GM12872 (cell line): ENCODE measurements at regions not wholly inside any gene's neighbourhood (a gene's known extent, or its start where the extent isn't known, plus 50 kb on each side); places are given as distances from the start of the nearest gene placed in this dataset.

Experiments used
- CTCF ChIP-seq: IDR thresholded peaks from 3 replicates; pipeline ENCODE4 v1.5.1; 2011; ENCODE audit warnings: low read depth, mild to moderate bottlenecking, low read length, moderate library complexity; ENCODE audit not compliant: insufficient read depth

DNA sequence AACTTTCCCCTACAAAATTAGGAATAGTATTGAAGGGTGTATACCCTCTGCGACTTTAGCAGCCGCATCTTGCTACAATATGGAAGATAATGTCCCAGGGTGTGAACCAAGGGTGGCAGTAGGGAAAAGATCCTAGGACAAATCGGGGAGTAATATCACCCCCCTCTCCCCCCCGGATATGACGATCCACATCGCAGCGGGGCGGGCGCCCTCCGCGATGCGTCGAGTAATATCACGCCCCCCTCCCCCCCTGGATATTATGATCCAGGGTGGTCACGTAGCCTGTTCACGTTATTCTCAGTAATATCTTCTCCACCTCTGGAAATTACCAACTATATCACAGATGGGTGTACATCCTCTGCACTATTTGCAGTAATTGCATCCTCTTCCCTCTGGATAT lies 82.9 kb downstream of the DAPL1 start:
- TF ChIP-seq CTCF, result no peak

DNA sequence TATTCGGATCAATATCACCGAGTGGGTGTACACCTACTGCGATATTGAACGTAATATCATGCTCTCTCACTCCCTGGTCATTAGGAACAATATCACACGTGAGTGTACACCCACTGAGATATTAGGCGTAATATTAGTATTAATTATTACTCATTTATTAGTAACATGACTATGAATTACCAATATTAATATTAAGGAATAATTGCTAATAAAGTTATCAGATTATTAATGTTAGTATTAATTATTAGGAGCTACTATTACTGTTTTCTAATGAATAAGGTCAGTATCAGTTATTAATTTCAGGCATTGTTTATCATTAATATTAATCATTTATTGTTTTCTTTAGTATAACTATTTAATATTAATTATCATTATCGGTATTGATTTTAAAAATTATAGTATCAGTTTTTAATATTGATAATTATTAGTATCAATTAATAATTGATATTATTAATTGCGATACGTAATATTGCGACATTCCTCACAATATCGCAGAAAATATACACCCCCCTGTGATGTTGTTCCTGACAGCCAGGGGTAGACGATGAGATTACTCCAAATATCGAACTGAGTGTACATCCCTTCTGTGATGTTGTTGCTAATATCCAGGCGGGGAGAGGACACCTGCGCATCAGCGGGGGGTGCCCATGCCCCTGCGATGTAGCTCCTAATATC lies 84.2 kb downstream of the DAPL1 start:
- no peak for TF ChIP-seq CTCF

- TF ChIP-seq CTCF, result no peak
These were observed 86.1 kb upstream of the TANC1 start for GRCh38 chr2:158882297-158882696.

- TF ChIP-seq CTCF, result no peak
These were observed 79.1 kb upstream of the TANC1 start for GRCh38 chr2:158889135-158889853.

- no peak for TF ChIP-seq CTCF
These were observed 78.0 kb upstream of the TANC1 start for GRCh38 chr2:158890296-158890905.

DNA sequence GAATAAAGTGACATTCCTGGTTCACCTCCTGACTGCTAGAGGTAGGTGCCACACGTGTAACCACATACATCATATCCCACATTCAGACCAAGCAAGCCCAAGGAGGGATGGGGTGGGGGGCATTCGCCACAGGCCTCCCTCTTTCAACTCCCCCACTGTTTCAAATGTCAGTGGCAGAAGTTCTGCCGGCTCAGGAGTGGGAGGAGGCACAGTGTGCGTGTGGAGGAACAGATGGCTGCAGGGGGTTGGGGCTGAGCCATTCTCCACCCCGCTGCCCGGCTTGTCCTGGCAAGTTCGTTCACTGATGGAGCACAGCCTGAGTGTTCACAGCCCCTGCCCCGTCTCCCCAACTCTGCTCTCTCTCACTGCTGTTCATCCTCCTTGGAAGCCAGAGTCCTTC lies 75.4 kb upstream of the TANC1 start:
- no peak for TF ChIP-seq CTCF

- TF ChIP-seq CTCF, result no peak
These were observed 75.0 kb upstream of the TANC1 start for GRCh38 chr2:158893474-158893873.
